CD14-positive monocyte (primary cell): ENCODE measurements at regions not wholly inside any gene's neighbourhood (a gene's known extent, or its start where the extent isn't known, plus 50 kb on each side); places are given as distances from the start of the nearest gene placed in this dataset.
"Not testable (repeated sequence)": the region's sequence is repeated elsewhere in the genome, so short reads cannot be mapped to it uniquely, and the experiment has no call there.

Source experiments
- DNase-seq, 3 donors: peaks; one replicate each; pipeline ENCODE4 v3.0.0-alpha.2; 2011 to 2022
- H2AFZ ChIP-seq: 2 replicates; pipeline ENCODE4 v1.6.0; 2012; ENCODE audit warnings: mild to moderate bottlenecking, low read depth, low read length, inconsistent platforms; ENCODE audit not compliant: insufficient read depth, poor library complexity, severe bottlenecking
- H3K27ac ChIP-seq, 2 donors: 1 replicate in 1 of 2; 2 replicates in 1 of 2; pipeline ENCODE4 v1.5.1; 2012 to 2013; ENCODE audit warnings: low read length in 2 of 2, control low read depth in 1 of 2, inconsistent platforms in 1 of 2, low read depth in 1 of 2, mild to moderate bottlenecking in 1 of 2
- H3K27me3 ChIP-seq, 2 donors: one replicate each; pipeline versions ENCODE4 v1.6.0 to v1.6.1; 2011 to 2013; ENCODE audit warnings: low read length in 2 of 2; ENCODE audit not compliant: control insufficient read depth in 2 of 2, insufficient read depth in 2 of 2
- H3K36me3 ChIP-seq, 2 donors: replicated peaks in 1 of 2; 1 replicate in 1 of 2; 2 replicates in 1 of 2; pipeline versions ENCODE4 v1.5.1 to v1.6.1; 2012 to 2013; ENCODE audit warnings: low read length in 2 of 2, control low read depth in 1 of 2, inconsistent platforms in 1 of 2, mild to moderate bottlenecking in 1 of 2; ENCODE audit not compliant: insufficient read depth in 2 of 2, control insufficient read depth in 1 of 2
- H3K4me1 ChIP-seq, 2 donors: 1 replicate in 1 of 2; 2 replicates in 1 of 2; pipeline versions ENCODE4 v1.5.1 to v1.6.1; 2012 to 2013; ENCODE audit warnings: low read length in 2 of 2, control low read depth in 1 of 2, inconsistent platforms in 1 of 2, mild to moderate bottlenecking in 1 of 2, moderate library complexity in 1 of 2; ENCODE audit not compliant: insufficient read depth in 2 of 2, control insufficient read depth in 1 of 2
- H3K4me2 ChIP-seq: replicated peaks from 2 replicates; pipeline ENCODE3; 2012; ENCODE audit warnings: low read length, moderate library complexity, mild to moderate bottlenecking; ENCODE audit not compliant: poor library complexity, severe bottlenecking; ENCODE audit errors: extremely low read depth
- H3K4me3 ChIP-seq, 3 experiments: fragments of 200-600 bp in 1 of 3; sonication (generic) in 1 of 3; replicated peaks in 1 of 3; 1 replicate in 2 of 3; 2 replicates in 1 of 3; pipeline ENCODE4 v1.5.1; 2011 to 2013; ENCODE audit warnings: low read length in 3 of 3, mild to moderate bottlenecking in 3 of 3, control low read depth in 2 of 3, low read depth in 2 of 3, inconsistent platforms in 1 of 3, moderate library complexity in 1 of 3
- H3K79me2 ChIP-seq: 2 replicates; pipeline ENCODE4 v1.6.0; 2012; ENCODE audit warnings: mild to moderate bottlenecking, control low read depth, inconsistent platforms, low read length, moderate library complexity; ENCODE audit not compliant: insufficient read depth
- H3K9ac ChIP-seq: 2 replicates; pipeline ENCODE4 v1.6.0; 2017; ENCODE audit warnings: low read length, mild to moderate bottlenecking; ENCODE audit not compliant: insufficient read depth, poor library complexity, severe bottlenecking
- H3K9me3 ChIP-seq, 2 donors: replicated peaks in 1 of 2; 1 replicate in 1 of 2; 2 replicates in 1 of 2; pipeline versions ENCODE4 v1.5.1 to v1.6.1; 2012 to 2013; ENCODE audit warnings: low read length in 2 of 2, control low read depth in 1 of 2; ENCODE audit not compliant: control insufficient read depth in 1 of 2, insufficient read depth in 1 of 2
- H4K20me1 ChIP-seq: 2 replicates; pipeline ENCODE4 v1.6.0; 2012; ENCODE audit warnings: mild to moderate bottlenecking, low read length, control low read depth, moderate library complexity; ENCODE audit not compliant: insufficient read depth
- H3K27ac Mint-ChIP-seq, 7 donors: one replicate each; pipeline ENCODE4 v1.8.0; 2020; ENCODE audit warnings: mild to moderate bottlenecking in 7 of 7, mixed read lengths in 7 of 7, moderate library complexity in 6 of 7, inconsistent platforms in 2 of 7
- H3K27me3 Mint-ChIP-seq, 3 donors: one replicate each; pipeline ENCODE4 v1.8.0; 2021 to 2022; ENCODE audit warnings: low read depth in 3 of 3, mild to moderate bottlenecking in 3 of 3, mixed read lengths in 3 of 3, moderate library complexity in 3 of 3, inconsistent platforms in 1 of 3
- H3K36me3 Mint-ChIP-seq, 2 donors: one replicate each; pipeline ENCODE4 v1.8.0; 2020; ENCODE audit warnings: mixed read lengths in 2 of 2, inconsistent platforms in 1 of 2, mild to moderate bottlenecking in 1 of 2
- H3K4me1 Mint-ChIP-seq: one replicate; pipeline ENCODE4 v1.8.0; 2020; ENCODE audit warnings: mild to moderate bottlenecking, mixed read lengths
- H3K4me3 Mint-ChIP-seq, 2 donors: one replicate each; pipeline ENCODE4 v1.8.0; 2020; ENCODE audit warnings: mild to moderate bottlenecking in 2 of 2, mixed read lengths in 2 of 2, moderate library complexity in 1 of 2
- H3K9me3 Mint-ChIP-seq, 7 donors: one replicate each; pipeline ENCODE4 v1.8.0; 2020 to 2022; ENCODE audit warnings: mixed read lengths in 7 of 7, mild to moderate bottlenecking in 6 of 7, moderate library complexity in 6 of 7, inconsistent platforms in 2 of 7
- WGBS: methylation state at CpG from one replicate; pipeline ENCODE4 v1.1.5; 2013; ENCODE audit warnings: missing lambda C conversion rate; ENCODE audit not compliant: insufficient coverage; 5-methylcytosine and 5-hydroxymethylcytosine counted together
- intact Hi-C, 2 donors: fragments of 100-400 bp; cut with micrococcal nuclease; formaldehyde crosslinking; loops; one replicate each; pipeline versions ENCODE4 v1.15.0 to v1.15.1; 2023

DNA sequence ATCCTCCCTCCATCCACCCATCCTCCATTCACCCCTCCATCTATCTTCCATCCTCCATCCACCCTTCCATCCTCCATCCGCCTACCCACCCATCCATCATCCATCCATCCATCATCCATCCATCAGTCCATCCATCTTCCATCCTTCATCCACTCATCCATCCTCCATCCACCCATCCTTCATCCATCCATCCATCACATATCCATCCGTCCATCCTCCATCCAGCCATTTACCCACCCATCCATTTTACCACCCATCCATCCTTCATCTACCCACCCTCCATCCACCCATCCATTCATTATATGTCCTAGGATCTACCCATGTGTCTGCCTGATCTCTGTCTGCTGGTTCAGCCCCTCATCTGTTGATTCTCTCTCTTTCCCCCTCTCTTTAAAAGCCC, 58.9 kb downstream of the TMEM121 start:
- WGBS: 97% methylated on average over 2 of the region's 2 CpGs
- H3K9ac ChIP-seq, H3K4me3 ChIP-seq, H3K79me2 ChIP-seq, H3K4me1 Mint-ChIP-seq, H3K27ac ChIP-seq, H3K4me3 Mint-ChIP-seq, H4K20me1 ChIP-seq, H2AFZ ChIP-seq, H3K9me3 Mint-ChIP-seq, H3K4me1 ChIP-seq, H3K4me2 ChIP-seq, H3K36me3 Mint-ChIP-seq, H3K27me3 ChIP-seq, intact Hi-C loops, H3K36me3 ChIP-seq, H3K27me3 Mint-ChIP-seq, H3K9me3 ChIP-seq, DNase-seq: not testable (repeated sequence)
- peak overlapping the region in 1 of 7 donors; percentile 54 for H3K27ac Mint-ChIP-seq

GRCh38 chr14:105585722-105586121, 59.3 kb downstream of the TMEM121 start:
- peak overlapping the region in 1 of 7 donors; percentile 54 for H3K27ac Mint-ChIP-seq
- H3K36me3 Mint-ChIP-seq, H3K4me2 ChIP-seq, H3K4me3 ChIP-seq, DNase-seq, H3K27me3 ChIP-seq, H3K27ac ChIP-seq, H3K9me3 Mint-ChIP-seq, H3K9ac ChIP-seq, H3K4me1 ChIP-seq, H3K4me3 Mint-ChIP-seq, H3K9me3 ChIP-seq, H3K36me3 ChIP-seq, H2AFZ ChIP-seq, H3K27me3 Mint-ChIP-seq, H3K79me2 ChIP-seq, H3K4me1 Mint-ChIP-seq, intact Hi-C loops, H4K20me1 ChIP-seq: not testable (repeated sequence)
- WGBS: no CpG with 5 or more reads among the region's 5 CpGs

- H3K4me1 ChIP-seq, H3K4me1 Mint-ChIP-seq, H3K9ac ChIP-seq, H4K20me1 ChIP-seq, H3K36me3 ChIP-seq, H3K27me3 Mint-ChIP-seq, H3K9me3 Mint-ChIP-seq, H3K27ac Mint-ChIP-seq, H3K27me3 ChIP-seq, DNase-seq, H3K4me2 ChIP-seq, H3K27ac ChIP-seq, H3K4me3 ChIP-seq, H3K9me3 ChIP-seq, intact Hi-C loops, H3K79me2 ChIP-seq, H3K36me3 Mint-ChIP-seq, H3K4me3 Mint-ChIP-seq, H2AFZ ChIP-seq: not testable (repeated sequence)
- 0% methylated on average over 1 of the region's 16 CpGs for WGBS
Observed at GRCh38 chr14:105586144-105586872, 59.9 kb downstream of the TMEM121 start.

GRCh38 chr14:105587034-105587433, 60.7 kb downstream of the TMEM121 start:
- H3K4me3 Mint-ChIP-seq, H2AFZ ChIP-seq, intact Hi-C loops, H3K4me2 ChIP-seq, H3K79me2 ChIP-seq, H3K4me1 ChIP-seq, H3K27me3 Mint-ChIP-seq, H3K9ac ChIP-seq, H3K27ac Mint-ChIP-seq, H4K20me1 ChIP-seq, H3K4me1 Mint-ChIP-seq, H3K4me3 ChIP-seq, H3K36me3 Mint-ChIP-seq, H3K27ac ChIP-seq, H3K36me3 ChIP-seq, DNase-seq, H3K27me3 ChIP-seq: not testable (repeated sequence)
- H3K9me3 ChIP-seq: peaks cover 0 to 16% of the 10 kb centered on the region in 2 donors
- WGBS: 100% methylated on average over 1 of the region's 19 CpGs
- peaks cover 2 to 10% (median 6%) of the 10 kb centered on the region in 7 donors for H3K9me3 Mint-ChIP-seq
